Neural cell (in vitro differentiated cells): ENCODE measurements at regions not wholly inside any gene's neighbourhood (a gene's known extent, or its start where the extent isn't known, plus 50 kb on each side); places are given as distances from the start of the nearest gene placed in this dataset.

Experiments
- H2AFZ ChIP-seq: fragments of 200-600, 300-800 bp; sonication (generic), shearing (Covaris generic); 2 replicates; pipeline ENCODE4 v1.6.0; 2014; ENCODE audit warnings: low read depth, mild to moderate bottlenecking, antibody characterized with exemption, low read length, moderate library complexity
- H3F3A ChIP-seq: fragments of 200-600 bp; shearing (Covaris generic); 2 replicates; pipeline ENCODE4 v1.6.1; 2016; ENCODE audit warnings: mild to moderate bottlenecking, moderate library complexity, mixed read lengths, antibody characterized with exemption, low read length; ENCODE audit not compliant: insufficient read depth, poor library complexity, severe bottlenecking
- H3K27ac ChIP-seq: fragments of 200-600, 300-800 bp; sonication (generic), shearing (Covaris generic); 2 replicates; pipeline ENCODE4 v1.5.1; 2014; ENCODE audit warnings: mild to moderate bottlenecking, low read length, moderate library complexity
- H3K27me3 ChIP-seq: fragments of 300-800, 200-600 bp; sonication (generic), shearing (Covaris generic); 2 replicates; pipeline ENCODE4 v1.6.0; 2014; ENCODE audit warnings: mild to moderate bottlenecking, low read depth, low read length, moderate library complexity; ENCODE audit not compliant: insufficient read depth
- H3K36me3 ChIP-seq: fragments of 300-800, 200-600 bp; sonication (generic), shearing (Covaris generic); 2 replicates; pipeline ENCODE4 v1.5.1; 2014; ENCODE audit warnings: mild to moderate bottlenecking, antibody characterized with exemption, low read length, moderate library complexity; ENCODE audit not compliant: insufficient read depth
- H3K4me2 ChIP-seq: fragments of 300-800, 200-600 bp; sonication (generic), shearing (Covaris generic); 2 replicates; pipeline ENCODE4 v1.6.0; 2014; ENCODE audit warnings: mild to moderate bottlenecking, low read length
- H3K4me3 ChIP-seq: fragments of 300-800, 200-600 bp; sonication (generic), shearing (Covaris generic); 2 replicates; pipeline ENCODE4 v1.5.1; 2014; ENCODE audit warnings: mild to moderate bottlenecking, low read length, moderate library complexity
- H3K79me2 ChIP-seq: fragments of 200-600 bp; shearing (Covaris generic); replicated peaks from 2 replicates; pipeline ENCODE4 v1.6.0; 2014; ENCODE audit warnings: mild to moderate bottlenecking, low read length, moderate library complexity; ENCODE audit not compliant: insufficient read depth
- H3K9ac ChIP-seq: fragments of 300-800, 200-600 bp; sonication (generic), shearing (Covaris generic); 2 replicates; pipeline ENCODE4 v1.6.1; 2016; ENCODE audit warnings: mild to moderate bottlenecking, low read length, mixed read lengths
- H3K9me2 ChIP-seq: fragments of 200-600 bp; shearing (Covaris generic); 2 replicates; pipeline ENCODE4 v1.6.1; 2016; ENCODE audit warnings: mild to moderate bottlenecking, low read length, mixed read lengths; ENCODE audit not compliant: insufficient read depth
- H3K9me3 ChIP-seq: fragments of 200-600, 300-800 bp; sonication (generic), shearing (Covaris generic); 2 replicates; pipeline ENCODE4 v1.6.1; 2016; ENCODE audit warnings: mild to moderate bottlenecking, mixed run types, low read length, moderate library complexity, mixed read lengths
- H4K20me1 ChIP-seq: fragments of 200-600 bp; shearing (Covaris generic); 2 replicates; pipeline ENCODE4 v1.6.1; 2016; ENCODE audit warnings: mild to moderate bottlenecking, mixed run types; ENCODE audit not compliant: insufficient read depth
- EP300 ChIP-seq: fragments of 450-650 bp; conservative IDR thresholded peaks from 2 replicates; pipeline ENCODE4 v1.6.1; 2014; ENCODE audit warnings: antibody characterized with exemption, mild to moderate bottlenecking, moderate library complexity; ENCODE audit not compliant: poor library complexity, severe bottlenecking
- EZH2 ChIP-seq: fragments of 200-600, 300-800 bp; shearing (Covaris generic), sonication (generic); IDR thresholded peaks from 2 replicates; pipeline ENCODE4 v1.6.1; 2014; ENCODE audit warnings: antibody characterized with exemption, low read length, borderline replicate concordance, mild to moderate bottlenecking; ENCODE audit not compliant: insufficient read depth, poor library complexity, severe bottlenecking
- MXI1 ChIP-seq: fragments of 450-650 bp; conservative IDR thresholded peaks from 2 replicates; pipeline ENCODE4 v1.6.1; 2014; ENCODE audit warnings: antibody characterized with exemption, mild to moderate bottlenecking; ENCODE audit not compliant: poor library complexity, severe bottlenecking
- POLR2AphosphoS5 ChIP-seq: IDR thresholded peaks from 2 replicates; pipeline ENCODE4 v1.6.1; 2012
- RAD21 ChIP-seq: fragments of 450-650 bp; conservative IDR thresholded peaks from 2 replicates; pipeline ENCODE4 v1.6.1; 2014; ENCODE audit warnings: antibody characterized with exemption, mild to moderate bottlenecking, moderate library complexity
- SMC3 ChIP-seq: fragments of 450-650 bp; conservative IDR thresholded peaks from 2 replicates; pipeline ENCODE4 v1.6.1; 2014; ENCODE audit warnings: antibody characterized with exemption, mild to moderate bottlenecking, moderate library complexity; ENCODE audit not compliant: poor library complexity
- TAF1 ChIP-seq: IDR thresholded peaks from 2 replicates; pipeline ENCODE4 v1.6.1; 2012; ENCODE audit warnings: low read depth
- TF ChIP-seq, protein P1 (sequence below): fragments of 450-650 bp; IDR thresholded peaks from 2 replicates; pipeline ENCODE4 v1.5.1; 2014; ENCODE audit warnings: antibody characterized with exemption, mild to moderate bottlenecking, moderate library complexity; ENCODE audit not compliant: poor library complexity, severe bottlenecking
- TF ChIP-seq, protein P2 (sequence below): IDR thresholded peaks from 2 replicates; pipeline ENCODE4 v1.6.1; 2012; ENCODE audit warnings: borderline replicate concordance

DNA sequence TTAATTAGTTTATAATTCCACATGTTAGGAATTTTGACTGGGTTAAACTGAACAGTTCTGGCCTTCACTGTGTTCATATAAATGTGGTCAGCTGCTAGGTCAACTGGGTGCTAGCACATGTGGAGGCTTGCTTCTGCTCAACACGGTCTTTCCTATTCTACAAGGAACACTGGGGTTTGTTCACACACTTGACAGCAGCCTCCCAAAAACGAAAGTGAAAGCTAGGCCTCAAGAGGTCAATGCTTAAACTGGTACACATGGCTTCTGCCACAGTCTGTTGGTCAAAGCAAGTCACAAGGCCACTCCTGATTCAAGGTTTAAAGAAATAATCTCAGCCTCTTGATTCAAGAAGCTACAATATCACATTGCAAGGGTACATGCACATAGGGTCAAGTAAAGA, 126.5 kb downstream of the QDPR start:
- Histone ChIP-seq H3K4me3 (no peak overlapping the region), H3K4me2 (no peak overlapping the region)

DNA sequence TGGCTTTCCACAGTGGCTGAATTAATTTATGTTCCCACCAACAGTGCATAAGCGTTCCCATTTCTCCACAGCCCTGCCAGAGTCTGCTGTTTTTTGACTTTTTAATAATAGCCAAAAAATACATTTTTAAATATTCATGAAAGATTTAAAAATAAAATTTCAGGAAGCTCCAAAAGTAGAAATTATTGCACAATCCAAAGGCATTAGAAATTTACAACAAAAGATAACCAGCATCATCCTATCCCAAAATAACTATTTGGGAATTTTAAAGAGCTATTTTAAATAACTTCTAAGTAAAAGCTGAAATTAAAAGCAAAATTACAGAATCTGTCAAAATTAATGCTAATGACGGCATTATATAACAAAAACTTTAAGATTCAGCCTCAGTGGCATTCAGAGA, 131.5 kb downstream of the QDPR start:
- Histone ChIP-seq H3K9me2 (no peaks in the 10 kb centered on the region), H3K4me2 (no peak overlapping the region), H3K27me3 (no peaks in the 10 kb centered on the region), H3K4me3 (no peak overlapping the region), H3K79me2 (no peaks in the 10 kb centered on the region), H3K9ac (no peak overlapping the region), H4K20me1 (no peaks in the 10 kb centered on the region), H3F3A (no peaks in the 10 kb centered on the region), H3K27ac (no peak overlapping the region), H2AFZ (no peak overlapping the region), H3K9me3 (no peaks in the 10 kb centered on the region), H3K36me3 (no peaks in the 10 kb centered on the region)
- TF ChIP-seq SMC3: no peak
- no peak for TF ChIP-seq EZH2

More for the DNA sequence above, 126.5 kb downstream of the QDPR start:
- Histone ChIP-seq H3K27ac (no peak overlapping the region), H4K20me1 (no peaks in the 10 kb centered on the region), H2AFZ (no peak overlapping the region), H3K36me3 (no peaks in the 10 kb centered on the region), H3K27me3 (no peaks in the 10 kb centered on the region), H3K9me2 (no peaks in the 10 kb centered on the region), H3F3A (no peaks in the 10 kb centered on the region), H3K9me3 (no peaks in the 10 kb centered on the region), H3K79me2 (no peaks in the 10 kb centered on the region), H3K9ac (no peak overlapping the region)
- TF ChIP-seq, protein P1, sequence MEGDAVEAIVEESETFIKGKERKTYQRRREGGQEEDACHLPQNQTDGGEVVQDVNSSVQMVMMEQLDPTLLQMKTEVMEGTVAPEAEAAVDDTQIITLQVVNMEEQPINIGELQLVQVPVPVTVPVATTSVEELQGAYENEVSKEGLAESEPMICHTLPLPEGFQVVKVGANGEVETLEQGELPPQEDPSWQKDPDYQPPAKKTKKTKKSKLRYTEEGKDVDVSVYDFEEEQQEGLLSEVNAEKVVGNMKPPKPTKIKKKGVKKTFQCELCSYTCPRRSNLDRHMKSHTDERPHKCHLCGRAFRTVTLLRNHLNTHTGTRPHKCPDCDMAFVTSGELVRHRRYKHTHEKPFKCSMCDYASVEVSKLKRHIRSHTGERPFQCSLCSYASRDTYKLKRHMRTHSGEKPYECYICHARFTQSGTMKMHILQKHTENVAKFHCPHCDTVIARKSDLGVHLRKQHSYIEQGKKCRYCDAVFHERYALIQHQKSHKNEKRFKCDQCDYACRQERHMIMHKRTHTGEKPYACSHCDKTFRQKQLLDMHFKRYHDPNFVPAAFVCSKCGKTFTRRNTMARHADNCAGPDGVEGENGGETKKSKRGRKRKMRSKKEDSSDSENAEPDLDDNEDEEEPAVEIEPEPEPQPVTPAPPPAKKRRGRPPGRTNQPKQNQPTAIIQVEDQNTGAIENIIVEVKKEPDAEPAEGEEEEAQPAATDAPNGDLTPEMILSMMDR: no peak
- TF ChIP-seq EZH2 (no peak), POLR2AphosphoS5 (no peak)

DNA sequence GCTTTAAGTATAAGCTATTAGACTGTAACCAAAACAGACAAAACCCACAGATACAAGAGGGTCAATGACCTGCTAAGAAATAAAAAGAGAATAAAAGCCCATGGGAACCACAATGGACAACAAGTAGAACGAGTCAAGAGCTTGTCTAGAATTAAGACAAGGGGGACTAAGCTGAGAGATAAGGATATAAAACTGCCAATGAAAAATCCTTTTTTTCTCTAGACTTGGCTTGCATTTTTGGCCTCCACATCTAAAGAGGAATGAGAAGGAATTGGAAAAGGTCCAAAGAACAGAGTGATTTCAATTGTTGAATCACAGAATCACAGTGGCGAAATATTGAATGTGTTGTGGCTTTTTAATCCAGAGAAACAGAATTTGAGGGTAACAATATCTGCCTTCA, 135.7 kb downstream of the QDPR start:
- no peaks in the 10 kb centered on the region for H4K20me1 ChIP-seq
- H3K9me3 ChIP-seq: no peaks in the 10 kb centered on the region
- H3K9me2 ChIP-seq: no peaks in the 10 kb centered on the region
- H3K9ac ChIP-seq: no peak overlapping the region
- no peak overlapping the region for H3K4me3 ChIP-seq
- no peaks in the 10 kb centered on the region for H3K36me3 ChIP-seq
- H2AFZ ChIP-seq: no peak overlapping the region
- no peaks in the 10 kb centered on the region for H3F3A ChIP-seq
- H3K4me2 ChIP-seq: no peak overlapping the region
- TF ChIP-seq TAF1 (no peak), POLR2AphosphoS5 (no peak), MXI1 (no peak), EP300 (no peak), EZH2 (no peak), SMC3 (no peak), RAD21 (no peak)
- TF ChIP-seq, protein P2, sequence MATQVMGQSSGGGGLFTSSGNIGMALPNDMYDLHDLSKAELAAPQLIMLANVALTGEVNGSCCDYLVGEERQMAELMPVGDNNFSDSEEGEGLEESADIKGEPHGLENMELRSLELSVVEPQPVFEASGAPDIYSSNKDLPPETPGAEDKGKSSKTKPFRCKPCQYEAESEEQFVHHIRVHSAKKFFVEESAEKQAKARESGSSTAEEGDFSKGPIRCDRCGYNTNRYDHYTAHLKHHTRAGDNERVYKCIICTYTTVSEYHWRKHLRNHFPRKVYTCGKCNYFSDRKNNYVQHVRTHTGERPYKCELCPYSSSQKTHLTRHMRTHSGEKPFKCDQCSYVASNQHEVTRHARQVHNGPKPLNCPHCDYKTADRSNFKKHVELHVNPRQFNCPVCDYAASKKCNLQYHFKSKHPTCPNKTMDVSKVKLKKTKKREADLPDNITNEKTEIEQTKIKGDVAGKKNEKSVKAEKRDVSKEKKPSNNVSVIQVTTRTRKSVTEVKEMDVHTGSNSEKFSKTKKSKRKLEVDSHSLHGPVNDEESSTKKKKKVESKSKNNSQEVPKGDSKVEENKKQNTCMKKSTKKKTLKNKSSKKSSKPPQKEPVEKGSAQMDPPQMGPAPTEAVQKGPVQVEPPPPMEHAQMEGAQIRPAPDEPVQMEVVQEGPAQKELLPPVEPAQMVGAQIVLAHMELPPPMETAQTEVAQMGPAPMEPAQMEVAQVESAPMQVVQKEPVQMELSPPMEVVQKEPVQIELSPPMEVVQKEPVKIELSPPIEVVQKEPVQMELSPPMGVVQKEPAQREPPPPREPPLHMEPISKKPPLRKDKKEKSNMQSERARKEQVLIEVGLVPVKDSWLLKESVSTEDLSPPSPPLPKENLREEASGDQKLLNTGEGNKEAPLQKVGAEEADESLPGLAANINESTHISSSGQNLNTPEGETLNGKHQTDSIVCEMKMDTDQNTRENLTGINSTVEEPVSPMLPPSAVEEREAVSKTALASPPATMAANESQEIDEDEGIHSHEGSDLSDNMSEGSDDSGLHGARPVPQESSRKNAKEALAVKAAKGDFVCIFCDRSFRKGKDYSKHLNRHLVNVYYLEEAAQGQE: no peak
- TF ChIP-seq, protein P1: no peak
- no peaks in the 10 kb centered on the region for H3K79me2 ChIP-seq
- no peak overlapping the region for H3K27ac ChIP-seq
- no peaks in the 10 kb centered on the region for H3K27me3 ChIP-seq
